H1 (cell line): ENCODE measurements at regions not wholly inside any gene's neighbourhood (a gene's known extent, or its start where the extent isn't known, plus 50 kb on each side); places are given as distances from the start of the nearest gene placed in this dataset.

Experiments used
- EP300 ChIP-seq, 2 experiments: IDR thresholded peaks; 1 replicate in 1 of 2; 2 replicates in 1 of 2; pipeline ENCODE4 v1.6.1; 2011 to 2012; ENCODE audit warnings: low read depth in 2 of 2, low read length in 2 of 2, mild to moderate bottlenecking in 2 of 2, borderline replicate concordance in 1 of 2, inconsistent platforms in 1 of 2, moderate library complexity in 1 of 2
- EZH2 ChIP-seq: fragments of 200-600 bp; sonication (generic); IDR thresholded peaks from 2 replicates; pipeline ENCODE4 v1.7.1; 2012; ENCODE audit warnings: low read depth, mild to moderate bottlenecking, moderate library complexity, low read length, inconsistent platforms; ENCODE audit not compliant: severe bottlenecking
- POLR2A ChIP-seq, 2 experiments: IDR thresholded peaks; 1 replicate in 1 of 2; 2 replicates in 1 of 2; pipeline ENCODE4 v1.6.1; 2011; ENCODE audit warnings: low read depth in 2 of 2, low read length in 2 of 2, mild to moderate bottlenecking in 2 of 2; ENCODE audit errors: control extremely low read depth in 1 of 2
- SP2 ChIP-seq: IDR thresholded peaks from 2 replicates; pipeline ENCODE4 v1.6.1; 2012; ENCODE audit warnings: mild to moderate bottlenecking, low read length, inconsistent platforms
- TAF1 ChIP-seq: IDR thresholded peaks from 2 replicates; pipeline ENCODE4 v1.6.1; 2011; ENCODE audit warnings: mild to moderate bottlenecking, low read depth, low read length
- TF ChIP-seq, protein P1 (sequence below): fragments of 300-600 bp; sonication (generic); IDR thresholded peaks from 2 replicates; pipeline ENCODE4 v1.7.1; 2012; ENCODE audit warnings: low read length, moderate library complexity, mild to moderate bottlenecking, inconsistent platforms; ENCODE audit not compliant: insufficient replicate concordance
- TF ChIP-seq, protein P2 (sequence below), 3 experiments: IDR thresholded peaks; 1 replicate in 2 of 3; 2 replicates in 1 of 3; pipeline versions ENCODE4 v1.5.1 to v1.6.1; 2011; ENCODE audit warnings: low read length in 3 of 3, mild to moderate bottlenecking in 3 of 3, inconsistent platforms in 2 of 3, low read depth in 1 of 3, moderate library complexity in 1 of 3; ENCODE audit not compliant: insufficient read depth in 1 of 3; ENCODE audit errors: control extremely low read depth in 1 of 3

DNA sequence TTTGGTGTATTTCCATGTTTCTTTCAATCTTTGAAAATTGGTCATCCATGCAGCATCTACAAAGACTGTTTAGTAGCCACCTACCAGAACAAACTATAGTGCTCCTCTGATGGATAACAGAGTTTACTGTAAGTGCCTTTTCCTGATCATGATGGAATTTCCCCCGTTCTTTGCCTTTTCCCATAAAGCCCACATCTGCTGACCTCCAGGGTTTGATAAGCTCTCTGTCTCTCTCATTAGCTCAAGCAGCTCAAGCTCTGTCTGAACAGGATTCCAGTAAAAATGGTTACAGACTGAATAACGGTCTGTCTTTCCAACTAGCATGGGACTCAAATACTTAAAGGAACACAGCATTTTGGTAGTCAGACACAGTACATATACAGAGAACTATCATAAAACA, 308.4 kb upstream of the SORL1-AS1 start:
- TF ChIP-seq EZH2 (no peak), TAF1 (no peak), POLR2A (IDR thresholded peaks at IDR 0.05; ENCODE audit: control extremely low read depth in 1 of 2, low read depth in 2 of 2, low read length in 2 of 2) (no peak), SP2 (no peak), EP300 (IDR thresholded peaks at IDR 0.05; ENCODE audit: borderline replicate concordance in 1 of 2, low read depth in 2 of 2, low read length in 2 of 2) (no peak)
- TF ChIP-seq, protein P1, sequence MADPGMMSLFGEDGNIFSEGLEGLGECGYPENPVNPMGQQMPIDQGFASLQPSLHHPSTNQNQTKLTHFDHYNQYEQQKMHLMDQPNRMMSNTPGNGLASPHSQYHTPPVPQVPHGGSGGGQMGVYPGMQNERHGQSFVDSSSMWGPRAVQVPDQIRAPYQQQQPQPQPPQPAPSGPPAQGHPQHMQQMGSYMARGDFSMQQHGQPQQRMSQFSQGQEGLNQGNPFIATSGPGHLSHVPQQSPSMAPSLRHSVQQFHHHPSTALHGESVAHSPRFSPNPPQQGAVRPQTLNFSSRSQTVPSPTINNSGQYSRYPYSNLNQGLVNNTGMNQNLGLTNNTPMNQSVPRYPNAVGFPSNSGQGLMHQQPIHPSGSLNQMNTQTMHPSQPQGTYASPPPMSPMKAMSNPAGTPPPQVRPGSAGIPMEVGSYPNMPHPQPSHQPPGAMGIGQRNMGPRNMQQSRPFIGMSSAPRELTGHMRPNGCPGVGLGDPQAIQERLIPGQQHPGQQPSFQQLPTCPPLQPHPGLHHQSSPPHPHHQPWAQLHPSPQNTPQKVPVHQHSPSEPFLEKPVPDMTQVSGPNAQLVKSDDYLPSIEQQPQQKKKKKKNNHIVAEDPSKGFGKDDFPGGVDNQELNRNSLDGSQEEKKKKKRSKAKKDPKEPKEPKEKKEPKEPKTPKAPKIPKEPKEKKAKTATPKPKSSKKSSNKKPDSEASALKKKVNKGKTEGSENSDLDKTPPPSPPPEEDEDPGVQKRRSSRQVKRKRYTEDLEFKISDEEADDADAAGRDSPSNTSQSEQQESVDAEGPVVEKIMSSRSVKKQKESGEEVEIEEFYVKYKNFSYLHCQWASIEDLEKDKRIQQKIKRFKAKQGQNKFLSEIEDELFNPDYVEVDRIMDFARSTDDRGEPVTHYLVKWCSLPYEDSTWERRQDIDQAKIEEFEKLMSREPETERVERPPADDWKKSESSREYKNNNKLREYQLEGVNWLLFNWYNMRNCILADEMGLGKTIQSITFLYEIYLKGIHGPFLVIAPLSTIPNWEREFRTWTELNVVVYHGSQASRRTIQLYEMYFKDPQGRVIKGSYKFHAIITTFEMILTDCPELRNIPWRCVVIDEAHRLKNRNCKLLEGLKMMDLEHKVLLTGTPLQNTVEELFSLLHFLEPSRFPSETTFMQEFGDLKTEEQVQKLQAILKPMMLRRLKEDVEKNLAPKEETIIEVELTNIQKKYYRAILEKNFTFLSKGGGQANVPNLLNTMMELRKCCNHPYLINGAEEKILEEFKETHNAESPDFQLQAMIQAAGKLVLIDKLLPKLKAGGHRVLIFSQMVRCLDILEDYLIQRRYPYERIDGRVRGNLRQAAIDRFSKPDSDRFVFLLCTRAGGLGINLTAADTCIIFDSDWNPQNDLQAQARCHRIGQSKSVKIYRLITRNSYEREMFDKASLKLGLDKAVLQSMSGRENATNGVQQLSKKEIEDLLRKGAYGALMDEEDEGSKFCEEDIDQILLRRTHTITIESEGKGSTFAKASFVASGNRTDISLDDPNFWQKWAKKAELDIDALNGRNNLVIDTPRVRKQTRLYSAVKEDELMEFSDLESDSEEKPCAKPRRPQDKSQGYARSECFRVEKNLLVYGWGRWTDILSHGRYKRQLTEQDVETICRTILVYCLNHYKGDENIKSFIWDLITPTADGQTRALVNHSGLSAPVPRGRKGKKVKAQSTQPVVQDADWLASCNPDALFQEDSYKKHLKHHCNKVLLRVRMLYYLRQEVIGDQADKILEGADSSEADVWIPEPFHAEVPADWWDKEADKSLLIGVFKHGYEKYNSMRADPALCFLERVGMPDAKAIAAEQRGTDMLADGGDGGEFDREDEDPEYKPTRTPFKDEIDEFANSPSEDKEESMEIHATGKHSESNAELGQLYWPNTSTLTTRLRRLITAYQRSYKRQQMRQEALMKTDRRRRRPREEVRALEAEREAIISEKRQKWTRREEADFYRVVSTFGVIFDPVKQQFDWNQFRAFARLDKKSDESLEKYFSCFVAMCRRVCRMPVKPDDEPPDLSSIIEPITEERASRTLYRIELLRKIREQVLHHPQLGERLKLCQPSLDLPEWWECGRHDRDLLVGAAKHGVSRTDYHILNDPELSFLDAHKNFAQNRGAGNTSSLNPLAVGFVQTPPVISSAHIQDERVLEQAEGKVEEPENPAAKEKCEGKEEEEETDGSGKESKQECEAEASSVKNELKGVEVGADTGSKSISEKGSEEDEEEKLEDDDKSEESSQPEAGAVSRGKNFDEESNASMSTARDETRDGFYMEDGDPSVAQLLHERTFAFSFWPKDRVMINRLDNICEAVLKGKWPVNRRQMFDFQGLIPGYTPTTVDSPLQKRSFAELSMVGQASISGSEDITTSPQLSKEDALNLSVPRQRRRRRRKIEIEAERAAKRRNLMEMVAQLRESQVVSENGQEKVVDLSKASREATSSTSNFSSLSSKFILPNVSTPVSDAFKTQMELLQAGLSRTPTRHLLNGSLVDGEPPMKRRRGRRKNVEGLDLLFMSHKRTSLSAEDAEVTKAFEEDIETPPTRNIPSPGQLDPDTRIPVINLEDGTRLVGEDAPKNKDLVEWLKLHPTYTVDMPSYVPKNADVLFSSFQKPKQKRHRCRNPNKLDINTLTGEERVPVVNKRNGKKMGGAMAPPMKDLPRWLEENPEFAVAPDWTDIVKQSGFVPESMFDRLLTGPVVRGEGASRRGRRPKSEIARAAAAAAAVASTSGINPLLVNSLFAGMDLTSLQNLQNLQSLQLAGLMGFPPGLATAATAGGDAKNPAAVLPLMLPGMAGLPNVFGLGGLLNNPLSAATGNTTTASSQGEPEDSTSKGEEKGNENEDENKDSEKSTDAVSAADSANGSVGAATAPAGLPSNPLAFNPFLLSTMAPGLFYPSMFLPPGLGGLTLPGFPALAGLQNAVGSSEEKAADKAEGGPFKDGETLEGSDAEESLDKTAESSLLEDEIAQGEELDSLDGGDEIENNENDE, result no peak
- TF ChIP-seq, protein P2, sequence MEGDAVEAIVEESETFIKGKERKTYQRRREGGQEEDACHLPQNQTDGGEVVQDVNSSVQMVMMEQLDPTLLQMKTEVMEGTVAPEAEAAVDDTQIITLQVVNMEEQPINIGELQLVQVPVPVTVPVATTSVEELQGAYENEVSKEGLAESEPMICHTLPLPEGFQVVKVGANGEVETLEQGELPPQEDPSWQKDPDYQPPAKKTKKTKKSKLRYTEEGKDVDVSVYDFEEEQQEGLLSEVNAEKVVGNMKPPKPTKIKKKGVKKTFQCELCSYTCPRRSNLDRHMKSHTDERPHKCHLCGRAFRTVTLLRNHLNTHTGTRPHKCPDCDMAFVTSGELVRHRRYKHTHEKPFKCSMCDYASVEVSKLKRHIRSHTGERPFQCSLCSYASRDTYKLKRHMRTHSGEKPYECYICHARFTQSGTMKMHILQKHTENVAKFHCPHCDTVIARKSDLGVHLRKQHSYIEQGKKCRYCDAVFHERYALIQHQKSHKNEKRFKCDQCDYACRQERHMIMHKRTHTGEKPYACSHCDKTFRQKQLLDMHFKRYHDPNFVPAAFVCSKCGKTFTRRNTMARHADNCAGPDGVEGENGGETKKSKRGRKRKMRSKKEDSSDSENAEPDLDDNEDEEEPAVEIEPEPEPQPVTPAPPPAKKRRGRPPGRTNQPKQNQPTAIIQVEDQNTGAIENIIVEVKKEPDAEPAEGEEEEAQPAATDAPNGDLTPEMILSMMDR (IDR thresholded peaks at IDR 0.05; ENCODE audit: control extremely low read depth in 1 of 3, insufficient read depth in 1 of 3, low read depth in 1 of 3, low read length in 3 of 3), result no peak
